ENCODE measurements at regions not wholly inside any gene's neighbourhood (a gene's known extent, or its start where the extent isn't known, plus 50 kb on each side); places are given as distances from the start of the nearest gene placed in this dataset.

DNA sequence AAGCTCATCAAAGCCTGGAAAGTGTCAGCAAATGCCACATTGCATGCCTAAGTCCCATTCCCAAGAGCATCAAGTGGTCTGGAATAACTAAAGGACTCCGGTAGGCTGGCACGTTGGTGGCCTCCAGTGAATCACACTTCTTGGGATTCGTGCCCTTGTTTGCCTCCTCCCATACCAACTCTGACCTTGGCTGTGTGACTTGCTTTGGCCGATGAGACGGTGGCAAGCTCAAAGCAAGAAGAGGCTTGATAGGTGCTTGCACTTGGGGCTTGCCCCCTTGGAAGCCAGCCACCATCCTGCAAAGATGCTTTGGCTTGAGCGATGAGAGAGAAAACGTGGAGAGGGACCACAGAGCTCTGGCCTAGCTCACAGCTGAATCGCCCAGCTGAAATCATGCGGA lies 313.1 kb upstream of the ZFHX3 start:
- no peak overlapping the region for H3K27ac ChIP-seq (ENCODE audit: low read depth in 1 of 2, low read length in 1 of 2)
- no peaks in the 10 kb centered on the region for H3K27me3 ChIP-seq (ENCODE audit: control insufficient read depth in 3 of 3, insufficient read depth in 3 of 3, low read length in 2 of 3)
- DNase-seq (no peak), ATAC-seq (ENCODE audit: insufficient read depth, low FRiP score) (no peak)
- H3K4me3 ChIP-seq, result no peak overlapping the region
- H3K9me3 ChIP-seq (ENCODE audit: control insufficient read depth in 4 of 4, insufficient read depth in 3 of 4, low read length in 3 of 4), result no peaks in the 10 kb centered on the region
- no peaks in the 10 kb centered on the region for H3K36me3 ChIP-seq (ENCODE audit: control insufficient read depth in 4 of 4, insufficient read depth in 4 of 4, low read length in 4 of 4)
- 91 to 94% methylated on average over 9 of the region's 9 CpGs for WGBS, 2 donors
- TF ChIP-seq, protein P1, sequence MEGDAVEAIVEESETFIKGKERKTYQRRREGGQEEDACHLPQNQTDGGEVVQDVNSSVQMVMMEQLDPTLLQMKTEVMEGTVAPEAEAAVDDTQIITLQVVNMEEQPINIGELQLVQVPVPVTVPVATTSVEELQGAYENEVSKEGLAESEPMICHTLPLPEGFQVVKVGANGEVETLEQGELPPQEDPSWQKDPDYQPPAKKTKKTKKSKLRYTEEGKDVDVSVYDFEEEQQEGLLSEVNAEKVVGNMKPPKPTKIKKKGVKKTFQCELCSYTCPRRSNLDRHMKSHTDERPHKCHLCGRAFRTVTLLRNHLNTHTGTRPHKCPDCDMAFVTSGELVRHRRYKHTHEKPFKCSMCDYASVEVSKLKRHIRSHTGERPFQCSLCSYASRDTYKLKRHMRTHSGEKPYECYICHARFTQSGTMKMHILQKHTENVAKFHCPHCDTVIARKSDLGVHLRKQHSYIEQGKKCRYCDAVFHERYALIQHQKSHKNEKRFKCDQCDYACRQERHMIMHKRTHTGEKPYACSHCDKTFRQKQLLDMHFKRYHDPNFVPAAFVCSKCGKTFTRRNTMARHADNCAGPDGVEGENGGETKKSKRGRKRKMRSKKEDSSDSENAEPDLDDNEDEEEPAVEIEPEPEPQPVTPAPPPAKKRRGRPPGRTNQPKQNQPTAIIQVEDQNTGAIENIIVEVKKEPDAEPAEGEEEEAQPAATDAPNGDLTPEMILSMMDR (IDR thresholded peaks at IDR 0.05; ENCODE audit: control extremely low read depth, extremely low read depth), result no peak
- no peak overlapping the region for H3K9ac ChIP-seq (ENCODE audit: insufficient read depth in 1 of 2, low read length in 2 of 2)
- H3K4me1 ChIP-seq (ENCODE audit: control insufficient read depth in 5 of 5, insufficient read depth in 5 of 5, low read length in 5 of 5), result peaks cover 0 to 13% (median 0%) of the 10 kb centered on the region in 5 donors

DNA sequence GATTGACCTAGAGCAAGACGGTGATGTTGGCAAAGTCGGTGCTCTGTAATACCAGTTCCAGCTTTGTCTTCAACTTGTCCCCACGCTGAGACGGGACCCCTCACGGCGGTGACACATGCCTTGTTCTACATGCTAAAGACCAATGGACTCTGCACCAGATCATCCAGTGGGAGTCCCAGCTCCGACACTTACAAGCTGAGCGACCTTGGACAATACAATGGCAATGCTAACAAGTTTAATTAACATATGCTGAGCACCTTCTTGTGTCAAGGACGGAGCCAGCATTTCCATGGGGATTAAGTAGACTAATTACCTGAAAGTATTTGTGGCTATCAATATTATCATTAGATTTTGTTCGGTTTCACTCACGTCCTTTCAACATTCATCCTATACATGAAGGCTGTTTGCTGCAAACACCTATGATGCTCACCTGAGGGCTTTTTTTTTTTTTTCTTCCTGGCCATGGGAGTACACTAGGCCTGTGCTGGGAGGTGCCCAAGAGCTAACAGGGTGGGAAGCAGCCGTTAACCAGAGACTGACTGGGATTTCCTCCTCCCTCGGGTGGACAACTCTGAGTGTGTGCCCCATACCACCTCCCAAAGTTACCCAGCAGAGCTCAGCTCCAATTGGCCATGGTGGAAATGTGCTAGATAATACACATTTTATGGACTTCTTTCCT lies 308.6 kb upstream of the ZFHX3 start:
- TF ChIP-seq, protein P1 (IDR thresholded peaks at IDR 0.05; ENCODE audit: control extremely low read depth, extremely low read depth), result no peak
- Histone ChIP-seq H3K4me3 (no peak overlapping the region), H3K4me1 (ENCODE audit: control insufficient read depth in 5 of 5, insufficient read depth in 5 of 5, low read length in 5 of 5) (no peaks in the 10 kb centered on the region), H3K9ac (ENCODE audit: insufficient read depth in 1 of 2, low read length in 2 of 2) (no peak overlapping the region), H3K27ac (ENCODE audit: low read depth in 1 of 2, low read length in 1 of 2) (no peak overlapping the region), H3K9me3 (ENCODE audit: control insufficient read depth in 4 of 4, insufficient read depth in 3 of 4, low read length in 3 of 4) (no peaks in the 10 kb centered on the region), H3K27me3 (ENCODE audit: control insufficient read depth in 3 of 3, insufficient read depth in 3 of 3, low read length in 2 of 3) (peaks cover 0 to 2% (median 2%) of the 10 kb centered on the region in 3 donors), H3K36me3 (ENCODE audit: control insufficient read depth in 4 of 4, insufficient read depth in 4 of 4, low read length in 4 of 4) (no peaks in the 10 kb centered on the region)
- WGBS, 2 donors, result 83 to 85% methylated on average over 13 of the region's 13 CpGs
- DNase-seq (no peak), ATAC-seq (ENCODE audit: insufficient read depth, low FRiP score) (no peak)

DNA sequence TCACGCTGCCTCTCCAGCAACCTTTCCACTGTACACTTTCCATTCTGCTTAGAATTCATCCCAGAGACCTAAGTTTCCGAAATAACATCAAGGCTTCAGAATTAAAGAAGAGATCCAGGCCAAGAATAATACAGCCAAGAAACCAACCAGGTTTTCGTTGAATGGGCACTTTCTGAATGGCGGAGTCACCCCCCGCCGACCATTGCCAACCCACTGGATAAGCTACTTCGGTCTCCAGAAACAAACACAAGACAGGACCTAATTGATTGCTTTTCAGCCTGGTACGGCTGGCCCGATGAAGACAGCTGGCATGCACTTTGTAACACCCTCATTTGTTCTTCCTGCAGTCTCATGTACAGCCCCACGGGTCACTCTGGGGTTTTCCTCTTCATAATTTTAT lies 308.1 kb upstream of the ZFHX3 start:
- 85 to 87% methylated on average over 10 of the region's 10 CpGs for WGBS, 2 donors
- Histone ChIP-seq H3K4me1 (ENCODE audit: control insufficient read depth in 5 of 5, insufficient read depth in 5 of 5, low read length in 5 of 5) (no peaks in the 10 kb centered on the region), H3K4me3 (no peak overlapping the region), H3K36me3 (ENCODE audit: control insufficient read depth in 4 of 4, insufficient read depth in 4 of 4, low read length in 4 of 4) (no peaks in the 10 kb centered on the region), H3K9ac (ENCODE audit: insufficient read depth in 1 of 2, low read length in 2 of 2) (no peak overlapping the region), H3K27ac (ENCODE audit: low read depth in 1 of 2, low read length in 1 of 2) (no peak overlapping the region), H3K9me3 (ENCODE audit: control insufficient read depth in 4 of 4, insufficient read depth in 3 of 4, low read length in 3 of 4) (no peaks in the 10 kb centered on the region), H3K27me3 (ENCODE audit: control insufficient read depth in 3 of 3, insufficient read depth in 3 of 3, low read length in 2 of 3) (peaks cover 0 to 2% (median 2%) of the 10 kb centered on the region in 3 donors)
- ATAC-seq (ENCODE audit: insufficient read depth, low FRiP score) (no peak), DNase-seq (no peak)
- TF ChIP-seq, protein P1 (IDR thresholded peaks at IDR 0.05; ENCODE audit: control extremely low read depth, extremely low read depth), result no peak

DNA sequence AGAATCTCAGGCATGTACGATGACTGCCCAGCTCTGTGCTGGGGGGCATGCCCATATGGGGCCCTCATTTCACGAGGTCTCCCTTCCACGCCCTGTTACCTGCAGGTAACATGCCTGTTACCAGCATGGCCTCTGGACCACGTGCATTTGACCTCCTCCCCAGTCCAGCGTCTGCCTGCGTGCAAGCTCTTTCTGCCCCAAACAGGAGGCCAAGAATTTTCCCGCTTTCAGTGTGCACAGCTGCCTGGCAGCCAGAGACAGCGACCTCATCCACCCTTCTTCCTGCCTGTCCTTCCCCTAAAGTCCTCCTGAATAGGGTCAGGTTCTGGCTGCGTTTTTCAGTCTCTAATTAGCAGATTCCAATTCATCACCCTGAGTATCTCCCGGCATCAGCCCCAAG lies 306.5 kb upstream of the ZFHX3 start:
- 40 to 62% methylated on average over 10 of the region's 10 CpGs for WGBS, 2 donors
- Histone ChIP-seq H3K27me3 (ENCODE audit: control insufficient read depth in 3 of 3, insufficient read depth in 3 of 3, low read length in 2 of 3) (peaks cover 0 to 2% (median 2%) of the 10 kb centered on the region in 3 donors), H3K9me3 (ENCODE audit: control insufficient read depth in 4 of 4, insufficient read depth in 3 of 4, low read length in 3 of 4) (no peaks in the 10 kb centered on the region), H3K9ac (ENCODE audit: insufficient read depth in 1 of 2, low read length in 2 of 2) (no peak overlapping the region), H3K36me3 (ENCODE audit: control insufficient read depth in 4 of 4, insufficient read depth in 4 of 4, low read length in 4 of 4) (no peaks in the 10 kb centered on the region), H3K27ac (ENCODE audit: low read depth in 1 of 2, low read length in 1 of 2) (no peak overlapping the region), H3K4me1 (ENCODE audit: control insufficient read depth in 5 of 5, insufficient read depth in 5 of 5, low read length in 5 of 5) (no peaks in the 10 kb centered on the region), H3K4me3 (no peak overlapping the region)
- TF ChIP-seq, protein P1 (IDR thresholded peaks at IDR 0.05; ENCODE audit: control extremely low read depth, extremely low read depth), result no peak
- ATAC-seq (ENCODE audit: insufficient read depth, low FRiP score) (no peak), DNase-seq (no peak)

Data from lung (tissue), 11 donors.